ENCODE measurements at regions not wholly inside any gene's neighbourhood (a gene's known extent, or its start where the extent isn't known, plus 50 kb on each side); places are given as distances from the start of the nearest gene placed in this dataset.
"Not testable (repeated sequence)": the region's sequence is repeated elsewhere in the genome, so short reads cannot be mapped to it uniquely, and the experiment has no call there.

- no peak for ATAC-seq
- Histone ChIP-seq H3K4me2 (no peak overlapping the region), H3K9me3 (no peaks in the 10 kb centered on the region), H3K4me3 (no peak overlapping the region), H3K27ac (no peak overlapping the region), H3K4me1 (no peaks in the 10 kb centered on the region)
- FAIRE-seq, result no peak
- DNase-seq (ENCODE audit: low read depth in 1 of 2, low spot score in 1 of 2), result no peak
- ChIA-PET CTCF (no interaction called here), POLR2A (no interaction called here)
- no peak for TF ChIP-seq MAX (IDR thresholded peaks at IDR 0.05)
- no peak for TF ChIP-seq PHF8 (IDR thresholded peaks at IDR 0.05; ENCODE audit: borderline replicate concordance, low read depth)
- no peak for TF ChIP-seq HDAC2 (IDR thresholded peaks at IDR 0.05)
- TF ChIP-seq FOXS1 (CRISPR knock-in tag; IDR thresholded peaks at IDR 0.05), result no peak
- TF ChIP-seq FOSB (CRISPR knock-in tag; IDR thresholded peaks at IDR 0.05), result no peak
- WGBS (ENCODE audit: missing lambda C conversion rate), result 38% methylated on average over 2 of the region's 2 CpGs
These were observed 176.5 kb upstream of the CCZ1B start for GRCh38 chr7:7002418-7003062.

DNA sequence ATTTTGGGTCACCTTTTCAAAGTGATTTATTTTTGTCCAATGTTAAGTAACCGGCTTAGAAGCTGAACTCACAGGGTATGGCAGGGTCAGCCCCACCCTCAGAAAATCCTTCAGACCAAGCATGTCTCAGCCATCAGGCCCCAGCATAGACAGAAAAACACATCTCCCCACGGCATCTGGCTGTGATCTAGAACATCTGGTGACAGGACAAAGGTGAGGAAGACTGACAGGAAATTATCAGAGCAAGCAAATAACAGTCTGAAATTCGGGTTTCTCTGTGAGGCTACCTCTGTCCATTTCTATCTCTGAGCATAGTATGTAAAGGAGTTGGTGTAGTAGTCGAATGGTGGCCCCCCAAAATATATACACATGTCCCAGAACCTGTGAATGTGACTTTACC is 177.0 kb upstream of the C1GALT1 start:
- Histone ChIP-seq H3K9me3 (no peaks in the 10 kb centered on the region), H3K4me2 (no peak overlapping the region), H3K4me3 (no peak overlapping the region), H3K4me1 (no peaks in the 10 kb centered on the region), H3K27ac (no peak overlapping the region)
- TF ChIP-seq ZSCAN20 (CRISPR knock-in tag; IDR thresholded peaks at IDR 0.05) (no peak), TP53 (CRISPR knock-in tag; IDR thresholded peaks at IDR 0.05) (no peak), FOSL2 (IDR thresholded peaks at IDR 0.05) (no peak), FOSL2 (CRISPR knock-in tag; IDR thresholded peaks at IDR 0.05) (no peak), HEYL (CRISPR knock-in tag; IDR thresholded peaks at IDR 0.05) (no peak), BCL3 (IDR thresholded peaks at IDR 0.05) (no peak)
- ATAC-seq (no peak), FAIRE-seq (no peak), DNase-seq (ENCODE audit: low read depth in 1 of 2, low spot score in 1 of 2) (no peak)
- ChIA-PET CTCF (no interaction called here), POLR2A (no interaction called here)
- 18% methylated on average over 4 of the region's 4 CpGs for WGBS (ENCODE audit: missing lambda C conversion rate)

DNA sequence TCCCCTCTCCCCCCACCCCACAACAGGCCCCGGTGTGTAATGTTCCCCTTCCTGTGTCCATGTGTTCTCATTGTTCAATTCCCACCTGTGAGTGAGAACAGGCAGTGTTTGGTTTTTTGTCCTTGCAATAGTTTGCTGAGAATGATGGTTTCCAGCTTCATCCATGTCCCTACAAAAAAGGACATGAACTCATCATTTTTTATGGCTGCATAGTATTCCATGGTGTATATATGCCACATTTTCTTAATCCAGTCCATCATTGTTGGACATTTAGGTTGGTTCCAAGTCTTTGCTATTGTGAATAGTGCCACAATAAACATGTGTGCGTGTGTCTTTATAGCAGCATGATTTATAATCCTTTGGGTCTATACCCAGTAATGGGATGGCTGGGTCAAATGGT is 176.4 kb upstream of the C1GALT1 start:
- H3K4me1 ChIP-seq; H3K27ac ChIP-seq; FAIRE-seq; H3K4me3 ChIP-seq; POLR2A ChIA-PET; ATAC-seq; H3K4me2 ChIP-seq; DNase-seq (ENCODE audit: low read depth in 1 of 2, low spot score in 1 of 2); CTCF ChIA-PET; H3K9me3 ChIP-seq: not testable (repeated sequence)
- 20% methylated on average over 2 of the region's 2 CpGs for WGBS (ENCODE audit: missing lambda C conversion rate)

DNA sequence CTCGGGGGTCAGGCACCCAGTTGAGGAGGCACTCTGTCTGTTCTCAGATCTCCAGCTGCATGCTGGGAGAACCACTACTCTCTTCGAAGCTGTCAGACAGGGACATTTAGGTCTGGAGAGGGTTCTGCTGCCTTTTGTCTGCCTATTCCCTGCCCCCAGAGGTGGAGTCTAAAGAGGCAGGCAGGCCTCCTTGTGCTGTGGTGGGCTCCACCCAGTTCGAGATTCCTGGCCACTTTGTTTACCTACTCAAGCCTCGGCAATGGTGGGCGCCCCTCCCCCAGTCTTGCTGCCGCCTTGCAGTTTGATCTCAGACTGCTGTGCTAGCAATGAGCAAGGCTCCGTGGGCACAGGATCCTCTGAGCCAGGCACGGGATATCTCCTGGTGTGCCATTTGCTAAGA is 171.1 kb upstream of the C1GALT1 start:
- ATAC-seq; H3K9me3 ChIP-seq; FAIRE-seq; CTCF ChIA-PET; H3K27ac ChIP-seq; H3K4me1 ChIP-seq; DNase-seq (ENCODE audit: low read depth in 1 of 2, low spot score in 1 of 2); POLR2A ChIA-PET: not testable (repeated sequence)
- peak overlapping the region; percentile 45; the same call in 2 of the 3 replicates for H3K4me2 ChIP-seq
- 0 out of 3 replicates have a peak overlapping the region, but pooled peaks have one; percentile 16 for H3K4me3 ChIP-seq
- WGBS (ENCODE audit: missing lambda C conversion rate), result 10% methylated on average over 7 of the region's 8 CpGs

DNA sequence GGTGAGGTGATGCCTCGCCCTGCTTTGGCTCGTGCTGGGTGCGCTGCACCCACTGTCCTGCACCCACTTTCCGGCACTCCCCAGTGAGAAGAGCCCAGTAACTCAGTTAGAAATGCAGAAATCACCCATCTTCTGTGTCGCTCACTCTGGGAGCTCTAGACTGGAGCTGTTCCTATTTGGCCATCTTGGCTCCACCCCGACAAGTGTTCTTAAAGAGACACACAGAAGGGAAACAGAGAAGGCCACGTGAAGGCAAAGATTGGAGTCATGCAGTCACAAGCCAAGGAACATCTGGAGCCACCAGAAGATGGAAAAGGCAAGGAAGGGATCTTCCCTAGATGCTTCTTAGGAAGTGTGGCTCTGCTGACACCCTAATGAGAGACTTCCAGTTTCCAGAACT is 170.6 kb upstream of the C1GALT1 start:
- DNase-seq (ENCODE audit: low read depth in 1 of 2, low spot score in 1 of 2); FAIRE-seq; H3K9me3 ChIP-seq; H3K4me1 ChIP-seq; CTCF ChIA-PET; ATAC-seq; POLR2A ChIA-PET; H3K27ac ChIP-seq: not testable (repeated sequence)
- Histone ChIP-seq H3K4me2 (peak overlapping the region; percentile 45; the same call in 2 of the 3 replicates), H3K4me3 (0 out of 3 replicates have a peak overlapping the region, but pooled peaks have one; percentile 16)
- WGBS (ENCODE audit: missing lambda C conversion rate), result 12% methylated on average over 7 of the region's 7 CpGs

All from A549 (cell line).